ENCODE measurements at regions not wholly inside any gene's neighbourhood (a gene's known extent, or its start where the extent isn't known, plus 50 kb on each side); places are given as distances from the start of the nearest gene placed in this dataset.

GRCh38 chr3:33919312-33920120, 121.1 kb downstream of the PDCD6IP start:
- Histone ChIP-seq H3K4me1 (no peaks in the 10 kb centered on the region), H3K36me3 (no peaks in the 10 kb centered on the region), H3K9me3 (no peaks in the 10 kb centered on the region), H3K27ac (no peak overlapping the region), H3K27me3 (no peaks in the 10 kb centered on the region), H3K4me3 (no peak overlapping the region)
- TF ChIP-seq CTCF (IDR thresholded peaks at IDR 0.05): no peak
- 74 to 78% methylated on average over 7 of the region's 7 CpGs for WGBS, 2 donors
- DNase-seq: no peak
- intact Hi-C loops (cut with DNase I): no loop called here

- H3K4me1 ChIP-seq: no peaks in the 10 kb centered on the region
- no peaks in the 10 kb centered on the region for H3K36me3 ChIP-seq
- intact Hi-C loops (cut with DNase I): no loop called here
- H3K9me3 ChIP-seq: no peaks in the 10 kb centered on the region
- no peak for DNase-seq
- no peak overlapping the region for H3K27ac ChIP-seq
- TF ChIP-seq POLR2AphosphoS5 (IDR thresholded peaks at IDR 0.05): no peak
- TF ChIP-seq POLR2A (IDR thresholded peaks at IDR 0.05): no peak
- no peak for TF ChIP-seq EP300 (IDR thresholded peaks at IDR 0.05)
- TF ChIP-seq CTCF (IDR thresholded peaks at IDR 0.05): no peak
- 85 to 93% methylated on average over 4 of the region's 4 CpGs for WGBS, 2 donors
- no peak overlapping the region for H3K4me3 ChIP-seq
- no peaks in the 10 kb centered on the region for H3K27me3 ChIP-seq
Measured at GRCh38 chr3:33920511-33920910, 122.1 kb downstream of the PDCD6IP start.

- DNase-seq: no peak
- TF ChIP-seq POLR2AphosphoS5 (IDR thresholded peaks at IDR 0.05) (no peak), CTCF (IDR thresholded peaks at IDR 0.05) (no peak), POLR2A (IDR thresholded peaks at IDR 0.05) (no peak), EP300 (IDR thresholded peaks at IDR 0.05) (no peak)
- no peaks in the 10 kb centered on the region for H3K9me3 ChIP-seq
- no peak overlapping the region for H3K27ac ChIP-seq
- H3K4me3 ChIP-seq: no peak overlapping the region
- no peaks in the 10 kb centered on the region for H3K36me3 ChIP-seq
- intact Hi-C loops (cut with DNase I): no loop called here
- H3K27me3 ChIP-seq: no peaks in the 10 kb centered on the region
- 84 to 92% methylated on average over 2 of the region's 2 CpGs for WGBS, 2 donors
- no peaks in the 10 kb centered on the region for H3K4me1 ChIP-seq
Measured at GRCh38 chr3:33921608-33922007, 123.2 kb downstream of the PDCD6IP start.

DNA sequence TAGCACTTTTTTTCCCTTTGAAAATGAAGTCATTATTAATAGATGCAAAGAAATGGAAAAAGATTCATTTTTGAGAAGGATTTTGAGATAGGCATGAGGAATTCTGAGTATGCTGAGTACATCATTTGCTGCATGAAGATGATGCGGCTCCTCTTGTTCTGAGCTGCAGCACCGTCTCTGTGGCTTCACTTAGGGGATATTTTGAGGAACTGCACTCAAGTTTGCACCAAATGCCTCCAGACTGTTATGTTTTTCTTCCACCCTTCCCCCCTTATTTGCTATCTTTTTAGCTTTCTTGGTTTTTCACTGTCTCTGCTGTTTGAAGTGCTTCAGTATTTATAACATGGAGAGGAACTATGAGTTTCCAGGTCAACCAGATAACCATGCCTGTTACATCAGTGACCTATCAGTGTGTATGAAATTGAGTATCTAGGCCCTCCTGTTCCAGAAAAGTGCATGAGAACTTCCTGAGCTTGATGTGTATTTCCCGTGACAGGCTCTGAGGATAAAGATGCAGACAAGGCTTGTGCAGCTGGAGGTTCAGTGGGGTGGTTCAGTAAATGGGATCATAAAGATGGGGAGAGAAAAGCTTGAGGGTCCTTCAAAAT, 128.7 kb downstream of the PDCD6IP start:
- intact Hi-C loops (cut with DNase I): no loop called here
- no peak for DNase-seq
- 77 to 83% methylated on average over 3 of the region's 3 CpGs for WGBS, 2 donors
- no peak overlapping the region for H3K27ac ChIP-seq
- no peaks in the 10 kb centered on the region for H3K36me3 ChIP-seq
- H3K9me3 ChIP-seq: no peaks in the 10 kb centered on the region
- TF ChIP-seq CTCF (IDR thresholded peaks at IDR 0.05) (no peak), POLR2AphosphoS5 (IDR thresholded peaks at IDR 0.05) (no peak), EP300 (IDR thresholded peaks at IDR 0.05) (no peak), POLR2A (IDR thresholded peaks at IDR 0.05) (no peak)
- no peaks in the 10 kb centered on the region for H3K27me3 ChIP-seq
- H3K4me1 ChIP-seq: no peaks in the 10 kb centered on the region
- H3K4me3 ChIP-seq: no peak overlapping the region

Measured in sigmoid colon (tissue), 6 donors.